Vagina (tissue), 2 donors: ENCODE measurements at regions not wholly inside any gene's neighbourhood (a gene's known extent, or its start where the extent isn't known, plus 50 kb on each side); places are given as distances from the start of the nearest gene placed in this dataset.

Source experiments
- CTCF ChIP-seq, 3 experiments: fragments of 450-650 bp in 2 of 3; fragments of 200-600 bp in 1 of 3; sonication (generic) in 1 of 3; IDR thresholded peaks; one replicate each; pipeline ENCODE4 v1.5.1; 2017 to 2019; ENCODE audit warnings: antibody characterized with exemption in 3 of 3, mild to moderate bottlenecking in 2 of 3, moderate library complexity in 2 of 3
- POLR2A ChIP-seq, 2 donors: fragments of 450-650 bp; IDR thresholded peaks; one replicate each; pipeline ENCODE4 v1.6.1; 2017; ENCODE audit warnings: antibody characterized with exemption in 2 of 2, mild to moderate bottlenecking in 2 of 2, moderate library complexity in 2 of 2
- POLR2AphosphoS5 ChIP-seq, 2 donors: sonication (generic); formaldehyde crosslinking; IDR thresholded peaks; one replicate each; pipeline ENCODE4 v1.9.0; 2017; ENCODE audit warnings: antibody characterized with exemption in 2 of 2, mild to moderate bottlenecking in 2 of 2, low read depth in 1 of 2; ENCODE audit not compliant: insufficient read depth in 1 of 2

- TF ChIP-seq CTCF (IDR thresholded peaks at IDR 0.05) (no peak), POLR2AphosphoS5 (IDR thresholded peaks at IDR 0.05; ENCODE audit: insufficient read depth in 1 of 2, low read depth in 1 of 2) (no peak), POLR2A (IDR thresholded peaks at IDR 0.05) (no peak)
Observed at GRCh38 chr13:62358646-62358932, 942.9 kb upstream of the PCDH20 start.
